ENCODE measurements at regions not wholly inside any gene's neighbourhood (a gene's known extent, or its start where the extent isn't known, plus 50 kb on each side); places are given as distances from the start of the nearest gene placed in this dataset.

GRCh38 chr3:69441040-69441439 is 55.2 kb upstream of the FRMD4B start:
- ChIA-PET POLR2A (no interaction called here), CTCF (ENCODE audit: low intra/inter-chr PET ratio) (no interaction called here)
- in situ Hi-C loops (cut with MboI) = no loop called here

GRCh38 chr3:69439643-69440270 is 53.9 kb upstream of the FRMD4B start:
- TF ChIP-seq NBN (IDR thresholded peaks at IDR 0.05; ENCODE audit: low read depth) (no peak), CTCF (IDR thresholded peaks at IDR 0.05 in 2 of 3, conservative IDR thresholded peaks at IDR 0.05 in 1 of 3; ENCODE audit: insufficient read depth in 2 of 3, low read depth in 1 of 3, low read length in 3 of 3) (peak; percentile 17 to 44 (median 35); a peak in 3 of 6 replicates), ZNF24 (IDR thresholded peaks at IDR 0.05) (no peak), PHF21A (IDR thresholded peaks at IDR 0.05; ENCODE audit: borderline replicate concordance, low read depth) (no peak), SMC3 (conservative IDR thresholded peaks at IDR 0.05; ENCODE audit: insufficient read depth, low read depth, low read length) (0 out of 2 replicates have a peak, but pooled peaks have one; percentile 6), TOE1 (IDR thresholded peaks at IDR 0.05; ENCODE audit: borderline replicate concordance) (no peak), TOE1 (CRISPR knock-in tag; IDR thresholded peaks at IDR 0.05; ENCODE audit: borderline replicate concordance, low read depth) (no peak), RAD21 (CRISPR knock-in tag; conservative IDR thresholded peaks at IDR 0.05 in 1 of 2, IDR thresholded peaks at IDR 0.05 in 1 of 2) (peak in 1 of 2 experiments; percentile 19; a peak in 1 of 4 replicates), PML (IDR thresholded peaks at IDR 0.05; ENCODE audit: low read length) (no peak)
- Histone ChIP-seq H4K20me1 (replicated peaks; ENCODE audit: control insufficient read depth, insufficient read depth, low read length) (no peaks in the 10 kb centered on the region), H3K79me2 (ENCODE audit: control insufficient read depth, insufficient read depth, low read length) (no peaks in the 10 kb centered on the region), H3K27ac (ENCODE audit: extremely low read depth, low read depth, low read length) (no peak overlapping the region), H3K4me3 (no peak overlapping the region), H3K4me1 (replicated peaks in 1 of 2; ENCODE audit: control insufficient read depth in 2 of 2, insufficient read depth in 2 of 2, low read length in 2 of 2) (no peaks in the 10 kb centered on the region), H3K9ac (ENCODE audit: insufficient read depth in 1 of 2, low read depth in 2 of 2, low read length in 2 of 2) (no peak overlapping the region), H3K27me3 (ENCODE audit: control insufficient read depth in 2 of 2, insufficient read depth in 2 of 2, low read length in 2 of 2) (no peaks in the 10 kb centered on the region), H2AFZ (ENCODE audit: low read depth, low read length) (no peak overlapping the region), H3K9me3 (replicated peaks; ENCODE audit: control insufficient read depth, insufficient read depth, low read depth, low read length) (no peaks in the 10 kb centered on the region), H3K36me3 (ENCODE audit: control insufficient read depth, insufficient read depth, low read length) (no peaks in the 10 kb centered on the region), H3K4me2 (ENCODE audit: insufficient read depth, low read length) (no peak overlapping the region), H3K9me1 (ENCODE audit: control insufficient read depth, insufficient read depth, low read length) (no peaks in the 10 kb centered on the region)
- FAIRE-seq (no peak), DNase-seq (ENCODE audit: extremely low read depth in 1 of 4, low spot score in 3 of 4) (peak in 1 of 4 experiments; percentile 3), ATAC-seq (no peak)
- intact Hi-C loops (cut with micrococcal nuclease) = loop anchor here (10.0 kb wide), 1 partner anchor 235 kb away; no protein-coding TSS in a partner anchor
- CTCF ChIA-PET (ENCODE audit: low intra/inter-chr PET ratio) = no interaction called here
- POLR2A ChIA-PET = no interaction called here
- in situ Hi-C loops (cut with MboI) = no loop called here
- BruUV-seq (replicated peaks) = no TSS peak
- 0% methylated on average over 1 of the region's 1 CpG for WGBS (ENCODE audit: insufficient coverage, low coverage, missing lambda C conversion rate)

More at GRCh38 chr3:69441040-69441439, 55.2 kb upstream of the FRMD4B start:
- H3K9ac ChIP-seq (ENCODE audit: insufficient read depth in 1 of 2, low read depth in 2 of 2, low read length in 2 of 2) = no peak overlapping the region
- no peak overlapping the region for H2AFZ ChIP-seq (ENCODE audit: low read depth, low read length)
- H3K4me3 ChIP-seq = no peak overlapping the region
- WGBS (ENCODE audit: insufficient coverage, low coverage, missing lambda C conversion rate) = 0% methylated on average over 1 of the region's 1 CpG
- no peaks in the 10 kb centered on the region for H3K79me2 ChIP-seq (ENCODE audit: control insufficient read depth, insufficient read depth, low read length)
- H3K4me2 ChIP-seq (ENCODE audit: insufficient read depth, low read length) = no peak overlapping the region
- no peaks in the 10 kb centered on the region for H3K4me1 ChIP-seq (replicated peaks in 1 of 2; ENCODE audit: control insufficient read depth in 2 of 2, insufficient read depth in 2 of 2, low read length in 2 of 2)
- BruUV-seq (replicated peaks) = no TSS peak
- FAIRE-seq (no peak), ATAC-seq (no peak), DNase-seq (ENCODE audit: extremely low read depth in 1 of 4, low spot score in 3 of 4) (no peak)
- H4K20me1 ChIP-seq (replicated peaks; ENCODE audit: control insufficient read depth, insufficient read depth, low read length) = no peaks in the 10 kb centered on the region
- H3K9me3 ChIP-seq (replicated peaks; ENCODE audit: control insufficient read depth, insufficient read depth, low read depth, low read length) = no peaks in the 10 kb centered on the region
- intact Hi-C loops (cut with micrococcal nuclease) = no loop called here
- H3K27me3 ChIP-seq (ENCODE audit: control insufficient read depth in 2 of 2, insufficient read depth in 2 of 2, low read length in 2 of 2) = no peaks in the 10 kb centered on the region
- no peaks in the 10 kb centered on the region for H3K9me1 ChIP-seq (ENCODE audit: control insufficient read depth, insufficient read depth, low read length)
- H3K36me3 ChIP-seq (ENCODE audit: control insufficient read depth, insufficient read depth, low read length) = no peaks in the 10 kb centered on the region
- H3K27ac ChIP-seq (ENCODE audit: extremely low read depth, low read depth, low read length) = no peak overlapping the region
- no peak for TF ChIP-seq TAF7 (tag; IDR thresholded peaks at IDR 0.05)
- no peak for TF ChIP-seq FOXK1 (CRISPR knock-in tag; IDR thresholded peaks at IDR 0.05; ENCODE audit: borderline replicate concordance)
- TF ChIP-seq ZNF445 (CRISPR knock-in tag; IDR thresholded peaks at IDR 0.05; ENCODE audit: low read depth) = no peak
- no peak for TF ChIP-seq ZNF24 (IDR thresholded peaks at IDR 0.05)
